SK-N-DZ (cell line): ENCODE measurements at regions not wholly inside any gene's neighbourhood (a gene's known extent, or its start where the extent isn't known, plus 50 kb on each side); places are given as distances from the start of the nearest gene placed in this dataset.

ENCODE experiments used
- DNase-seq: peaks from one replicate; pipeline ENCODE4 v3.0.0-alpha.2; 2015; ENCODE audit warnings: low spot score

DNA sequence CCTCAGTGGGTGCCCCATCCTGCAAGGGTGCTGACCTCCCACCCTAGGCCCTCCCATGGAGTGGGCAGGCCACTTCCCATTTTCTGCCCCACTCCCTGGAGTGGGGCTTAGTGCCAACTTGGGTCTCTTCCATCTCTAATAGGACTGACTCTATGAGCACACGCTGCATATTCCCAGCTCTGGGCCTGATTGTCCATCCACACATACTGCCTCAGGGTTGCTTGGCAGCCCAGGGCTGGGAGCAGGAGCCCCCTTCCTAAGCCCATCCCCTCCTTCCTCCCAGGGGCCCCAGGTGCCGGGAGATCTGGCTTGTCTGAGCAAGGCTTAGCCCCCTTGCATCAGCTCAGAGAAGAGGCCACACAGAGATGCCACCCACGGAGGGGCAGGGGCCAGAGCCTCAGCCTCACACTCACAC is 55.1 kb downstream of the PJA1 start:
- no peak for DNase-seq

DNA sequence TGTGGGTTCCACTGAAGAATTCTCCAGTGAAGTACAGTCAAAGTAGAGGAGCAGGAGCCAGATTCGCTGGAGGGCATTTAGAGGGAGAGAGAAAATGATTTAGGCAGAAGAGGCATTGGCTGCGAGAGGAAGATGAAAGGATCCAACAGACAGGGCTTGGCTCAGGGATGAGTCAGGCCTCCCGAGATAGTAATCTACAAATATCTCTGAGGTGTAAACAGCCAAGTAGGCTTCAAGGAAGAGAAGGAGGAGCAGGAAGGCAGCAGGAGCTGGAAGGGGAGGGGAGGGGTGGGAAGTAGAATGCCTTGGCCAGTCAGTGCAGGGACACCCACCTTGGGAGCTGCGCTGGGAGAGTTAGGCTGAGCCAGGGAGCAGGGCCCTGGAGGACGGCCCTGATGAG is 55.5 kb downstream of the PJA1 start:
- no peak for DNase-seq

- no peak for DNase-seq
Observed at GRCh38 chrX:69109036-69109663, 56.1 kb downstream of the PJA1 start.

DNA sequence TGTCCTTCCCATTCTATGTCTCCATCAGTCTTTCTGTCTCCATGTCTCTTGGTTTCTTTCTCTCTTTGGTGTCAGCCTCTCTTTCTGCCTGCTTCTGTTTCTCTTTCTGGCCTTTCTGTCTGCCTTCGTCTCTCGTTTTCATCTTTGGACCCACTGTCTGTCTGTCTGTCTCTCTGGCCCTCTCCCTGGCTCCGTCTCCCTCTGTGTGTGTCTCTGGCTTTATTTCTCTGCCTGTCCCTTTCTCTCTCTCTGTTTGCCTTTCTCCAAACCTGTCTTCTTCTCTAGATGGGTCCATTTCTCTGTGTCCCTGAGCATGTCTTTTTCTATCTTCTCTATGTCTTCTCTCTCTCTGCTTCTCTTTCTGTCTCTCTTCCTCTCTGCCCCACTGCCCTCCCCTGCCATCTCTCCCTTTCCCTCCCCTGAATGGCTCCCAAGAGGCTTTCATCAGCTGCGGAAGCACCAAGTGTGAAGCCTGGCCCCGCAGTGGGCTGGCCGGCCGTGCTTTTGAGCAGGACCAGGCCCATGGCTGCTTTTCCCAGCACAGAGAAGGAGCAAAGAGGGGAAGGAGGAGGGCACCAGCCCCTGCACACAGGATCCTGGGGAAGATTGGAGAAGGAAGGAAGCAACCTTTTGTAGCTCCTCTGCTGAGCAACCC is 57.4 kb downstream of the PJA1 start:
- DNase-seq, result no peak

DNA sequence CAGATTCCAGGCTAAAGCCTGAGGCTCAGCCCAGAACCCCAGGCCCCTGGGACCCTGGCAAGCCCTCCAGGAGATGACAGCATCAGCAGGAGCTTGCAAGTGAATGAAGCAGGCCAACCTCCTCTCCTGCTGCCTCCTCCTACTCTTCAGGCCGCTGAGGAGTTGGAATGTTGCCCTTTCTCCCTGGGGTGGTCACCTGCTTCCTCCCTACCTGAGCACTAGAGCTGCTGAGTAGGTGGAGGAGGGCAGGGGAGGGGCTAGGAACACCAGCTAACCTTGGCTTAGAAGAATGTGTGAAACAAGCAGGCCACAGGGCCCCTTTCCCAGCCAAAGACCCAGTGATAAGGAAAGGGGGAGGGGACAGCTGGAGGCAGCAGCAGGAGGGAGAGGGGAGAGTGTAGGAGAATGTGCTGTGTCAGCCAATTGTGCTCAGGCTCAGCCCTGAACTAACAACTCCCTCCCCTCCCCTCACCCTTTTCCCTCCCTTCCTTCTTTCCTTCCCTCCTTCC is 58.0 kb downstream of the PJA1 start:
- peak; percentile 26 for DNase-seq

DNA sequence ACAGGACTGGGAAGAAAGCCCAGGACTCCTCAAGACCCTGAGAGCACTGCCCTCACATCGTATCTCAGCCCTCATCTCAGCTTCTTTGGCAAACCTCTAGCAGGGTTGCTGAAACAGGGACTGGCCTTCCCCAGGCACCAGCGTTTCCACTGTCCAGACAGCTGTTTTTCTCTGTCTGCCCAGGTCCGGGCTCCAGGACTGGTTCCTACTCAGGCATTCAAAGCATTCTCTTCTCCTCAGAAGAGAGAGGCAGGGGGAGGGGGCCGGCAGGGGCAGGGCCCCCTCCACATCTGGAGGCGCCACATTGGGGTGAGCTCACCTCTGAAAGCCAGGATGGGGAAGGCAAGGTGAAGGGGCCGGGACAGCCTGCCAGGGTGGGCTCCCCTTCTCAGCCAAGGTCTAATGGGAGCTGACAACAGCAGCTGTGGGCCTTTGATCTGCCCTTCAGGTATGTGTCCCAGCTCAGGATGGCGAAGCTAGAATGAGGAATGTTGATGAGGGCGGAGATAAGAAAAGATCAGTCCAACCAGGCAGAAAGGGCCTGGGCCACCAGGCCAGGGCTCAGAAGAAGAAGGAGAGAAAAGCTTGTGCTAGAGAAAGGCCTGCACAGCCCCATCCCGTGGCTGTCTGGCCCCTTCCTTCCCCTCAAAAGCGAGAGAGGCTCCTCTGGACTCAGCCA is 60.4 kb downstream of the PJA1 start:
- no peak for DNase-seq

DNA sequence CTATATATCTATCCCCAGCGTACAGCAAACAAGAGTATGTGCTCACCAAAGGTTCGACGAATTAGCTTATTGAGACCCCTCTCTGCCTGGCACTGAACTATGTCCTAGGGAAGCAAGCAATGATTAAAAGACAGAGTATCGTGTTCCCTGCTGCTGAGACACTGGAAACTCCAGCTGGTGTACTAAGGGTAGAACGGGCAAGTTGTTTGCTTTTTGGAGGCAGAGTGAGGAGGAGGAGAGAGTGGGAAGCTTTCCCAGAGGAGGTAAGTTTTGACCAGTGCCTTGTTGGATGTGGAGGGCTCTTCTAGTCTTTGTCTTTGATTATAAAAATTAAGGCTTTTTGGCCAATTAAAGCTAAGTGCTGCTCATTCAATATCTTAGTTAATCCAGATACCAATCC is 61.7 kb downstream of the PJA1 start:
- no peak for DNase-seq

- no peak for DNase-seq
Observed at GRCh38 chrX:69102612-69103194, 62.5 kb downstream of the PJA1 start.

DNA sequence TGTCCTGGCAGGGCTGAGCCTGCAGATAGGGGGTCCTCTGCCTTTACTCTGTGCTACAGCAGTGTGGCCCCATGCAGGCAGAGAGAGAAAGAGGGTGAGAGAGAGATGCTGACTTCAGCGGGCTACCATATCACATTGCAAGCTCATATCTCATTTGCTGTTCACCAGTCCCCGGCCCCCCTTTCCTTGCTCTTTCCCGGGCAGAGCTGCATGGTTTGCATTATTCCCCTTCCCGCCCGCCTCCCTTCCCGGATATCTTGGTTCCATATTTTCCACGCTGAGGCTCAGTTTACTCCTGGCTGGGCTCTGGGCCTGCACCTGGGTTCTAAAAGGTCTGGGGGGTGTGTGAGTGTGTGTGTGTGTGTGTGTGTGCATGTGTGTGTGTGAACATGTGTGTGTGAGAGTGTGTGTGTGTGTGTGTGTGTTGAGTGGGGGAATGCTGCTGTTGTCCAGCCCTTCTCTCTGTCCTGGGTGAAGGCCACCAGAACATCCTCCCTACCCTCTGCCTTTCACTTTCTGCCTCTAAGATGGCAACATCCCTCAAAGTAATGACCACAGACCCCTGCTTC is 63.5 kb downstream of the PJA1 start:
- peak; percentile 33 for DNase-seq

GRCh38 chrX:69100478-69100877 is 64.8 kb downstream of the PJA1 start:
- peak; percentile 81 for DNase-seq

DNA sequence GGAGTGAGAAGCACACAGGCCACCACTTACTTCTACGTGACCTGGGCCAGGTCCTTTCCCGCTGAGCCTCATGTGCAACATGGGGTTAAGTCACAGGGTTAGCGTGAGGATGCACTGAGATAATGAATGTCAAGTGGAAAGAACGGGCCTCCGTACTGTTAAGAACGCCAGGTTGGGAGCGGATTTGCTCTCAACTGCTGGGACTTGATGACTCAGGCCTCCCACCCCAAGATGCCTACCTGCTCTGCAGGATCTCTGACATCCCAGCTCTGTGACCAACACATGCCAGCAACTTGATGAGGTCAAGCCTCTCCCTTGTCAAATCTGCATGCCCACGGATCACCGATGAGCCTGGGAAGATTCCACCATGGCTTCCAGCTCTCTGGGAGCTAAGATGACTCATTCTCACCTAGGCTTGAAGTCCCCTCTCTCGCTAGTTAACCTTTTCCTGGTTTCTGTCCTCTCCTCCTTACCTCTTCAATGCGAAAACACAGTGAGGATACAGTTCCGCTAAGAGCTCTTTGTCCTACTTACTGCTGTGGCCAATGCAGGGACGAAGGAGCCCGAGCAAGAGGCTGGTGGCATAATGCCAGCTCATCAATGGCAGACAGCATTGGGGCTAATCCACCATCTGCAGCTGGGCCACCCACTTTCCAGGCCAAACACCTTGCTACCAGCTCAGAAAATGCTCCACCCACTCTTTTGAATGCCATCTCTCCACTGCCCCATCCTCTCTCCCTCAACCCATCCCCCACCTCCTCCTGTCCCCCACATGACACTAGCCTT is 67.6 kb downstream of the PJA1 start:
- DNase-seq, result no peak

GRCh38 chrX:69096963-69097362 is 68.3 kb downstream of the PJA1 start:
- DNase-seq, result peak; percentile 26

- DNase-seq, result no peak
Observed at GRCh38 chrX:69094977-69095669, 70.1 kb downstream of the PJA1 start.

DNA sequence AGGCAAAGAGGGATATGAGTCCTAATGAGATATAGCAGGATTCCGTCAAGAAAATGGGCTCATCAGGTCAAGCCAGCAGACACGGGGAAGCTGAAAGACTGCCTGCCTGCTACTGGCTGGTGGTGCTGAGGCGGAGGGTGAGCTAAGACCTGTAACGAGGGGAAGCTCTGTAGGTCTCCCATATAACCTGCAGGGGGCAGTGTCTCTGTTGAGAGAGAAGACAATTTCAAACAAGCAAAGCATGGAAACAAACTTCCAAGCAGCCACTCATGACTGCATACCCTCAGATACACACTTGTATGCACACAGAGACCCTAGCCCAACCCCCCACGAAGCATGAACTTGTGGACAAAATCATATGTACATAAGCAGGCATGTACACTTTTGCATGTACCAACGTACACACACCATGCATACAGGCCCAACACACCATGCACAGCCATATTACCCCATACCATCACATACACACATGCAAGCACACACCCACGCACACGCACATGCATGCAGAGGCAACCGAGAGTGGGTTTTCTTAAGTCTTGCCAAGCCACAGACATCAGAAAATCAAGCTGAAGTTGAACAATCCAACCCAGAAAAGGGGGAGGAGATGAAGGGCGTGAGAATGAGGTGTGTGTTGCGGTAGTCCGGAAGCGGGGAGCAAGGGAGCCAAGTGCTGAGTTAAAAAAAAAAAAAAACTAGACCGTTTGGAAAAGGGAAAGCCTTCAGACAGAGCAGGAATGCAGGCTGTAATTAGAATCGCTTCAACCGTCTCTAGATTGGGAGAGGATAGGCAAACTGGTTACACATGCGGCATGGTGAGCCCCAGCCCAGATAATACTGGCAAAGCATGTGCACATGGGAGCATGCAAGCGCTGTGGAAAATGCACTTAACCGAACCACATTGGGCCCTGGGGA is 71.0 kb downstream of the PJA1 start:
- peak; percentile 32 for DNase-seq

DNA sequence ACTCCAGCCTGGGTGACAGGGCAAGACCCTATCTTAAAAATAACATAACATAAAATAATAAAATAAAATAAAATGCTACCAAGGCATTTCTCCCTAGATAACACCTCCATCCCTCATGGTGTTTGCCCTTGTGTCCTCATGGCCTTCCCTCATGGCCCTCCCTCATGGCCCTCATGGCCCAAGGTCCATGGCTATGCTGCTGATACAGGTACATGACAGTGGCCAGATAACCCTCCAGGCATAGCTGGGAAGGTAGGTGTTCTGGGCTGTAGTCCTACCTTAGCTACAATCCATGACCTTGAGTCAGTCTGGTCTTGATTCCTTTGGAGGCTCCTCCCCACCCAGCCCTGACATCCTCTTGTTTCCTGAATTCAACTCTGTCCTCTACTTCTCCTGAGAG is 75.2 kb downstream of the PJA1 start:
- no peak for DNase-seq

DNA sequence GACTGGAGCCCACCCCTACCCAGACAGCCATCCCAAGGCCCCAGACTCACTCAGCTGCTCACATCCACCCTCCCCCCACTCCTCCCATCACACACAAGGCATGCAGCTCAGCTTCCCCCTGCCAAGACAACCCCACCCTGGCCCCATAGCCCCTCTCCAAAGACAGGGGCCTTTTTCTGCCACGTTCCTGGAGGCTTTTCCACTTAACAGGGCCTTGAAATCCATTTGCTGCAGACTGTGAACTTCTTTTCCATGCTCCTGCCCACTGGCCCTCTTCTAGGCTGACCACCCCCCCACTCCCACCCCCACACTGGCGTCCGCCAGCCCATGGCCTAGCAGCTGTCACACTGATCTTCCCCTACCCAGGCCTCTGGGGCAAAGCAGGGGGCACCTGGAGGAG is 76.0 kb downstream of the PJA1 start:
- no peak for DNase-seq

GRCh38 chrX:69088171-69088938 is 76.9 kb downstream of the PJA1 start:
- peak; percentile 51 for DNase-seq

DNA sequence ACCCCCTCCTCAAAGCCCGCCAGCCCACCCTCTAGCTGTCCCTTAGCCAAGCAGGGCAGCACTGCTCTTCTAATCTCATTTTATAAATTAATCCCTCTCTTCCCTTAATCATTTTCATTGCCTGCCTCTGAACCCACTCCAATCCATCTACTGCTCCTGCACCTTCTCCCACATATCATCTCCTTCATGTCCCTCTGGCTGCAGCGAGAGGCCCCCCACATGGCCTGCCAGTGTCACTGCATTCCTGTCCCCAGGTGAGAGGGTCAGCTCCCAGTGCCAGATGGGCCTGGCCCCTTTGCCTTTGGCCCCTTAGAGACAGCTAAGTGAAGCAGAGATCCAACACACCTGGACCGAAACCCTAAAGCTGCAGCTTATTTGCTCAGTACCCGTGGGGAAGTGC is 79.4 kb downstream of the PJA1 start:
- DNase-seq, result no peak

- no peak for DNase-seq
Observed at GRCh38 chrX:69085151-69085550, 80.1 kb downstream of the PJA1 start.
